Spleen (tissue), 11 donors: ENCODE measurements at regions not wholly inside any gene's neighbourhood (a gene's known extent, or its start where the extent isn't known, plus 50 kb on each side); places are given as distances from the start of the nearest gene placed in this dataset.

Experiments used
- DNase-seq: peaks from one replicate; pipeline ENCODE4 v3.0.0-alpha.2; 2020
- H3K27ac ChIP-seq, 8 donors: fragments of 200-600 bp; sonication (generic) in 7 of 8; 1 replicate in 4 of 8; 2 replicates in 4 of 8; pipeline versions ENCODE4 v1.5.0 to v1.8.0; 2016 to 2021; ENCODE audit warnings: inconsistent platforms in 4 of 8, mild to moderate bottlenecking in 4 of 8, moderate library complexity in 1 of 8
- H3K27me3 ChIP-seq, 7 donors: fragments of 200-600 bp; sonication (generic) in 6 of 7; replicated peaks in 1 of 7; 1 replicate in 4 of 7; 2 replicates in 3 of 7; pipeline versions ENCODE4 v1.5.0 to v1.8.0; 2016 to 2021; ENCODE audit warnings: inconsistent platforms in 3 of 7, mild to moderate bottlenecking in 1 of 7
- H3K36me3 ChIP-seq, 6 donors: fragments of 200-600 bp; sonication (generic) in 5 of 6; 1 replicate in 4 of 6; 2 replicates in 2 of 6; pipeline versions ENCODE4 v1.5.0 to v1.8.0; 2016 to 2021; ENCODE audit warnings: inconsistent platforms in 2 of 6
- H3K4me1 ChIP-seq, 6 donors: fragments of 200-600 bp; sonication (generic) in 5 of 6; 1 replicate in 3 of 6; 2 replicates in 3 of 6; pipeline versions ENCODE4 v1.5.0 to v1.8.0; 2016 to 2021; ENCODE audit warnings: inconsistent platforms in 3 of 6
- H3K4me3 ChIP-seq, 8 donors: fragments of 200-600 bp; sonication (generic) in 7 of 8; 1 replicate in 4 of 8; 2 replicates in 4 of 8; pipeline versions ENCODE4 v1.5.0 to v1.8.0; 2016 to 2021; ENCODE audit warnings: inconsistent platforms in 4 of 8, mild to moderate bottlenecking in 4 of 8, moderate library complexity in 2 of 8
- H3K9me3 ChIP-seq, 8 donors: fragments of 200-600 bp; sonication (generic) in 7 of 8; 1 replicate in 4 of 8; 2 replicates in 4 of 8; pipeline versions ENCODE4 v1.5.0 to v1.8.0; 2016 to 2021; ENCODE audit warnings: inconsistent platforms in 4 of 8
- POLR2A ChIP-seq, 3 donors: fragments of 450-650 bp; IDR thresholded peaks; one replicate each; pipeline ENCODE4 v1.5.1; 2017; ENCODE audit warnings: antibody characterized with exemption in 3 of 3, mild to moderate bottlenecking in 1 of 3
- POLR2AphosphoS5 ChIP-seq, 3 donors: sonication (generic); formaldehyde crosslinking; IDR thresholded peaks; one replicate each; pipeline ENCODE4 v1.5.1; 2017; ENCODE audit warnings: antibody characterized with exemption in 3 of 3
- WGBS, 5 donors: extraction: QIAGEN DNeasy Blood & Tissue Kit in 3 of 5; methylation state at CpG; one replicate each; pipeline versions ENCODE4 v1.1.5 to v1.1.7; 2013 to 2018; 5-methylcytosine and 5-hydroxymethylcytosine counted together
- intact Hi-C: fragments of 100-400 bp; cut with DNase I; formaldehyde crosslinking; loops from one replicate; pipeline ENCODE4 v1.15.0; 2023; ENCODE audit warnings: low total_unique reads
- TF ChIP-seq, protein P1 (sequence below), 11 experiments: fragments of 200-600 bp in 7 of 11; fragments of 450-650 bp in 4 of 11; sonication (generic) in 4 of 11; IDR thresholded peaks in 8 of 11; conservative IDR thresholded peaks in 3 of 11; 1 replicate in 7 of 11; 2 replicates in 4 of 11; pipeline versions ENCODE4 v1.4.0 to v1.8.0; 2016 to 2021; ENCODE audit warnings: antibody characterized with exemption in 11 of 11, inconsistent platforms in 4 of 11, mild to moderate bottlenecking in 1 of 11
- donor health status: healthy with polysubstance abuse.
- donor health status: DM: no; HTN: no; CAD: no; lungs with moderate emphysema.
- donor health status: DM: no; HTN: no; CAD: no.
- donor health status: Bipolar disorder and iron deficiency.
- donor health status: healthy.
- donor health status: DM: no; HTN: no; CAD: no.
- donor health status: DM: yes; HTN: yes; CAD: no.

DNA sequence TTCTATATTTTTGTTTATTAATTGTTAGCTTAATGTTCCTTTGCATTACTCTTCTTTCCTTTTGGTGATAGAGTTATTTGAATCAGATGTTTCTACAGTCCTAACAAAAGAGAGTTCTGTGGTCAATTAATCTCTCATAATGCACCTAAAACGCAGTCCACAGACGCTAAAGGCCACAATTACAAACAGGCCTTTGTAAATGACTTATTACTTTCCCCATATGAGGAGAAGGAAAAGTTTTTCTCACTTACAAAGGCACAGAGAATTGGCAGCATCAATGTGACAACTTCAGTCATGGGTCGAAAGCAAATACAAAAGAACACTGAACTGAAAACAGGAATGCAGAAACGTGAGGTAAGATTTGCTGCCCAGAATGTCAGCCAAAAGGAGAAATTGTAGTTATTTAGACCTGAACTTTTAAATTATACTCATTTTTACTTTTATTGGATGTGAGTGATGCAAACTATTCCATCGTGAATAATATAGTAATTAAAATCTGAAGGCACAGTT is 142.0 kb upstream of the SYT10 start:
- TF ChIP-seq POLR2AphosphoS5 (IDR thresholded peaks at IDR 0.05): no peak
- TF ChIP-seq, protein P1, sequence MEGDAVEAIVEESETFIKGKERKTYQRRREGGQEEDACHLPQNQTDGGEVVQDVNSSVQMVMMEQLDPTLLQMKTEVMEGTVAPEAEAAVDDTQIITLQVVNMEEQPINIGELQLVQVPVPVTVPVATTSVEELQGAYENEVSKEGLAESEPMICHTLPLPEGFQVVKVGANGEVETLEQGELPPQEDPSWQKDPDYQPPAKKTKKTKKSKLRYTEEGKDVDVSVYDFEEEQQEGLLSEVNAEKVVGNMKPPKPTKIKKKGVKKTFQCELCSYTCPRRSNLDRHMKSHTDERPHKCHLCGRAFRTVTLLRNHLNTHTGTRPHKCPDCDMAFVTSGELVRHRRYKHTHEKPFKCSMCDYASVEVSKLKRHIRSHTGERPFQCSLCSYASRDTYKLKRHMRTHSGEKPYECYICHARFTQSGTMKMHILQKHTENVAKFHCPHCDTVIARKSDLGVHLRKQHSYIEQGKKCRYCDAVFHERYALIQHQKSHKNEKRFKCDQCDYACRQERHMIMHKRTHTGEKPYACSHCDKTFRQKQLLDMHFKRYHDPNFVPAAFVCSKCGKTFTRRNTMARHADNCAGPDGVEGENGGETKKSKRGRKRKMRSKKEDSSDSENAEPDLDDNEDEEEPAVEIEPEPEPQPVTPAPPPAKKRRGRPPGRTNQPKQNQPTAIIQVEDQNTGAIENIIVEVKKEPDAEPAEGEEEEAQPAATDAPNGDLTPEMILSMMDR (IDR thresholded peaks at IDR 0.05 in 8 of 11, conservative IDR thresholded peaks at IDR 0.05 in 3 of 11): no peak
- TF ChIP-seq POLR2A (IDR thresholded peaks at IDR 0.05): no peak
- Histone ChIP-seq H3K4me3 (no peak overlapping the region), H3K27ac (no peak overlapping the region), H3K27me3 (no peaks in the 10 kb centered on the region), H3K4me1 (no peaks in the 10 kb centered on the region), H3K9me3 (peaks cover 0 to 6% (median 0%) of the 10 kb centered on the region in 8 donors), H3K36me3 (no peaks in the 10 kb centered on the region)
- 63 to 72% (median 65%) methylated on average over 5 of the region's 5 CpGs for WGBS, 5 donors
- no peak for DNase-seq
- intact Hi-C loops: no loop called here

DNA sequence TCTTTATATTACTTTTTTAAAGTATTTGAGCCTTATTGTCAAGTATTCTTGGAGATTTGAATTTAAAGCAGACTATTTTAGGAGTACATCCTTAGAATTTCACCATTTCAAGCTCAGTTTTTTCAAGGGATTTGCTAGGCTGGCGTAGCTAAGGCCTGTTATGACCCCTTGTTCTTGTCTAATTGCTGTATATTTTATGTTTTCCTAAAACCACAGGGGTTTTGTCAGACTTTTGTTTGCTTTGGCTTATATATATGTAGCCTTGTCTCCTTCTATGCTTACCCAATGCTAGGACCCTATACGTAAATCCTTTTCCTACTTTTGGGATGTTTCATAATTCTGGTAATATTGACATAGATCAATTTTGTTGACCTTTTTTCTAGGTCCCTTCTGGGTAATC is 147.0 kb upstream of the SYT10 start:
- TF ChIP-seq POLR2AphosphoS5 (IDR thresholded peaks at IDR 0.05) (no peak), POLR2A (IDR thresholded peaks at IDR 0.05) (no peak)
- TF ChIP-seq, protein P1 (IDR thresholded peaks at IDR 0.05 in 8 of 11, conservative IDR thresholded peaks at IDR 0.05 in 3 of 11): no peak
- 68 to 79% (median 71%) methylated on average over 2 of the region's 2 CpGs for WGBS, 5 donors
- no peak for DNase-seq

DNA sequence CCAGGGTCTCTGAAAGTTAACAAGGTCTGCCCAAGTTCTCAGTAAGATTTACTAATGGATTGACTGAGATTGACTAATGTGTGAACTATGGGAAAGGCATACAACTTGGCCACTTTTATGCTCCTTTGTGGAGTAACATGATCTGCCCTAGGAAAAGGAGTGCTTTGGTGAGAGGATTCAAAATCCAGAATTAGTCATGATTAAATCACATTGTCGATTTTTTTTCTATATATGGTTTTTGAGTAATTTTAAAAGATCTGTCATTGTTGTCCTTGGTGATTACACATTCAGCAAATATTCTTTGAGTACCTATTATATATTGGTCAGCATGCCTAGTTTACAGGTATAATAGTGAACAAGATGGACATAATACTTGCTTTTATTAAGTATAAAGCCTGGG is 147.7 kb upstream of the SYT10 start:
- WGBS, 5 donors: 78 to 86% (median 79%) methylated on average over 1 of the region's 1 CpG
- Histone ChIP-seq H3K4me1 (no peaks in the 10 kb centered on the region), H3K27me3 (no peaks in the 10 kb centered on the region), H3K4me3 (no peak overlapping the region), H3K36me3 (no peaks in the 10 kb centered on the region), H3K27ac (no peak overlapping the region), H3K9me3 (no peaks in the 10 kb centered on the region)
- intact Hi-C loops: no loop called here
- no peak for DNase-seq
- TF ChIP-seq, protein P1 (IDR thresholded peaks at IDR 0.05 in 8 of 11, conservative IDR thresholded peaks at IDR 0.05 in 3 of 11): no peak
- TF ChIP-seq POLR2AphosphoS5 (IDR thresholded peaks at IDR 0.05) (no peak), POLR2A (IDR thresholded peaks at IDR 0.05) (no peak)

More for the DNA sequence above, 147.0 kb upstream of the SYT10 start:
- H3K27ac ChIP-seq: no peak overlapping the region
- no peaks in the 10 kb centered on the region for H3K36me3 ChIP-seq
- no peaks in the 10 kb centered on the region for H3K4me1 ChIP-seq
- H3K27me3 ChIP-seq: no peaks in the 10 kb centered on the region
- no peak overlapping the region for H3K4me3 ChIP-seq
- H3K9me3 ChIP-seq: no peaks in the 10 kb centered on the region
- intact Hi-C loops: no loop called here

DNA sequence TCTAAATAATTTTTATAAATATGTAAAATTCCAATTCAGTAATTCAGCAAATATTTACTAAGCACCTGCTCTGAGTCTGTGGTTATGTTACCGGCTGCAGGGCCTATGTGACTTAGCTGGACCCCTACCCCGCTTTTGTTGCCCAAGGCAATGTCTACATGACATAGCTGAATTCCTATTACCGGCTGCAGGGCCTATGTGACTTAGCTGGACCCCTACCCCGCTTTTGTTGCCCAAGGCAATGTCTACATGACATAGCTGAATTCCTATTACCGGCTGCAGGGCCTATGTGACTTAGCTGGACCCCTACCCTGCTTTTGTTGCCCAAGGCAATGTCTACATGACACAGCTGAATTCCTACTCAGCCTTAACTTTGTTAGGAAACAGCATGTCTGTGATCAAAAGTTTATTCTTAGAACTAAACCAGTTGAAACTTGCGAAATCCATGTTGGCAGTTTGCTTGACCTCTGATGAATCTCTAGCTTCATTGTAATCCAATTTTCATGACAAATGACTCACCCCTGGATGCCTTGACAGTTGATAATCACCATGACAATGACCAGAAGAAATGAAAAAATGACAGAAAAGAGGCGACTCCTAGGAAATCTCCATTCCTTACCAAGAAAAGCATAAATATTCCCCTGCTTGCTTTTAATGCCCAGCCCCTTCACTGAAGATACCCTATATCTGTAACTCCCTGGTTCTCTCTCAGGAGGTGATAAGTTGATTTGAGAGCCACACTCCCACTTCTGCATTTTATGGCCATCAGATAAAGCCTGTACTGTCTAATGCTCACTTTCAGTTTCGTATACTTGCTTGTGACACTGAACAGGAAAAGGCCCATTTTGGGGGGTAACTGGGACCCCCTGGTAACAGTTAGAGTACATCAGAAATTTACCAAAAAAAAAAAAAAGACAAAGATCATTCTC is 148.4 kb upstream of the SYT10 start:
- TF ChIP-seq, protein P1 (IDR thresholded peaks at IDR 0.05 in 8 of 11, conservative IDR thresholded peaks at IDR 0.05 in 3 of 11): no peak
- TF ChIP-seq POLR2AphosphoS5 (IDR thresholded peaks at IDR 0.05): no peak
- no peak for TF ChIP-seq POLR2A (IDR thresholded peaks at IDR 0.05)
- Histone ChIP-seq H3K27me3 (no peaks in the 10 kb centered on the region), H3K36me3 (no peaks in the 10 kb centered on the region), H3K27ac (peak overlapping the region in 2 of 8 donors; percentile 10), H3K9me3 (no peaks in the 10 kb centered on the region), H3K4me1 (no peaks in the 10 kb centered on the region), H3K4me3 (no peak overlapping the region)
- DNase-seq: no peak
- WGBS, 5 donors: 59 to 68% (median 62%) methylated on average over 8 of the region's 8 CpGs
- intact Hi-C loops: no loop called here
